ENCODE measurements at regions not wholly inside any gene's neighbourhood (a gene's known extent, or its start where the extent isn't known, plus 50 kb on each side); places are given as distances from the start of the nearest gene placed in this dataset.

DNA sequence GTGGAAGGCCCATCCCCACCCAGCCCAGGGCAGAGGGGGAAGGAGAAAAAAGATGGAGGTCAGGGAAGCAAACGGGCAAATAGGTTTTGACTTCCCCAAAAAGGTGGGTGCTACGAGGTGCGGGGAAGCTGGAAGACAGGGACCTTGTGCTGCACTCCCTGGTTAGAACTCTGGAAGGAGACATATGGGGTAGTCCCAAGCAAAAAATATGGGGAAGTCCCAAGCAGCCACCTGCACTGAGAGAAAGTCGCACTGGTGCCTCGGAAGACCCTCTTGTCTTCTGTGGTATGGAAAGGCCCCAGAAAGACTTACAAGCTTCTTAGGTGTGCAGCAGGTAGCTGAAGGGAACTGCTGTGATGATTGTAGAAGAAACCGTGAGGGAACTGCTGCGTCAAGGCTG, 93.8 kb upstream of the CEP85L start:
- POLR2A ChIA-PET, result interaction anchor here (0.5 to 0.9 kb wide), 2 partner anchors 33 to 257 kb away, joined by 3 read pairs; no protein-coding TSS in a partner anchor
- 83% methylated on average over 7 of the region's 7 CpGs for WGBS (ENCODE audit: insufficient coverage, insufficient replicate concordance, low lambda C conversion rate, missing lambda C conversion rate)
- H3K36me3 ChIP-seq (ENCODE audit: control insufficient read depth in 2 of 2, insufficient read depth in 2 of 2, low read length in 1 of 2), result no peaks in the 10 kb centered on the region
- DNase-seq (ENCODE audit: low read depth, low spot score) (no peak), ATAC-seq (no peak), FAIRE-seq (no peak)
- intact Hi-C loops (cut with micrococcal nuclease; ENCODE audit: unreplicated experiment) (no loop called here), in situ Hi-C loops (cut with MboI) (no loop called here)
- H3K9me3 ChIP-seq (replicated peaks; ENCODE audit: control insufficient read depth, insufficient read depth, low read length), result no peaks in the 10 kb centered on the region
- H4K20me1 ChIP-seq (ENCODE audit: control insufficient read depth, insufficient read depth), result no peaks in the 10 kb centered on the region
- SMC1A ChIA-PET (ENCODE audit: uncharacterized antibody, unreplicated experiment), result no interaction called here
- H3K27ac ChIP-seq (ENCODE audit: control insufficient read depth, insufficient read depth), result no peak overlapping the region
- no TSS peak for BruUV-seq (replicated peaks)
- H2AFZ ChIP-seq (ENCODE audit: control insufficient read depth, low read depth, low read length), result no peak overlapping the region
- peaks cover 11% of the 10 kb centered on the region for H3K4me1 ChIP-seq (ENCODE audit: control insufficient read depth, insufficient read depth, low read length)
- no peaks in the 10 kb centered on the region for H3K79me2 ChIP-seq (ENCODE audit: control insufficient read depth, insufficient read depth, low read length)
- CTCF ChIA-PET, result interaction anchor here (1.7 kb wide), 1 partner anchor 40 kb away, joined by 4 read pairs; no protein-coding TSS in a partner anchor
- no peak overlapping the region for H3K4me2 ChIP-seq (ENCODE audit: control insufficient read depth, insufficient read depth)
- H3K4me3 ChIP-seq, result no peak overlapping the region
- no peaks in the 10 kb centered on the region for H3K27me3 ChIP-seq (replicated peaks in 1 of 2; ENCODE audit: control insufficient read depth in 2 of 2, insufficient read depth in 2 of 2, low read length in 1 of 2)
- RAD21 ChIA-PET (ENCODE audit: unreplicated experiment), result no interaction called here
- H3K9ac ChIP-seq (ENCODE audit: control insufficient read depth, insufficient read depth, low read length), result no peak overlapping the region
- no peak for TF ChIP-seq MTA3 (IDR thresholded peaks at IDR 0.05; ENCODE audit: borderline replicate concordance, low read length)
- no peak for TF ChIP-seq ZNF207 (IDR thresholded peaks at IDR 0.05; ENCODE audit: borderline replicate concordance)
- no peak for TF ChIP-seq ESRRA (IDR thresholded peaks at IDR 0.05; ENCODE audit: low read length)
- TF ChIP-seq RAD21 (IDR thresholded peaks at IDR 0.05; ENCODE audit: insufficient read depth, low read depth, low read length), result no peak
- TF ChIP-seq REST (IDR thresholded peaks at IDR 0.05; ENCODE audit: low read depth, low read length), result no peak
- TF ChIP-seq EP300 (IDR thresholded peaks at IDR 0.05; ENCODE audit: borderline replicate concordance in 1 of 2, control insufficient read depth in 1 of 2, low read depth in 2 of 2, low read length in 2 of 2), result no peak
- no peak for TF ChIP-seq IRF4 (IDR thresholded peaks at IDR 0.05; ENCODE audit: low read depth, low read length)
- no peak for TF ChIP-seq SREBF2 (IDR thresholded peaks at IDR 0.05; ENCODE audit: low read length)

Measured in GM12878 (cell line).